ENCODE measurements at regions not wholly inside any gene's neighbourhood (a gene's known extent, or its start where the extent isn't known, plus 50 kb on each side); places are given as distances from the start of the nearest gene placed in this dataset.
"Not testable (repeated sequence)": the region's sequence is repeated elsewhere in the genome, so short reads cannot be mapped to it uniquely, and the experiment has no call there.

GRCh38 chr10:53463539-53463938 is 691.0 kb upstream of the MBL2 start:
- Histone ChIP-seq H3K27ac (ENCODE audit: insufficient read depth, low read length, poor library complexity, severe bottlenecking) (no peak overlapping the region), H3K4me1 (ENCODE audit: control insufficient read depth, insufficient read depth, low read length, poor library complexity, severe bottlenecking) (no peaks in the 10 kb centered on the region), H3K4me3 (ENCODE audit: low read depth, low read length) (no peak overlapping the region), H3K9me3 (ENCODE audit: control insufficient read depth in 2 of 2, low read length in 2 of 2) (peaks cover 0 to 4% of the 10 kb centered on the region in 2 experiments), H3K27me3 (ENCODE audit: control insufficient read depth, insufficient read depth, low read length) (no peaks in the 10 kb centered on the region), H3K36me3 (ENCODE audit: control insufficient read depth, insufficient read depth, low read length) (no peaks in the 10 kb centered on the region)
- no peak for DNase-seq
- Mint-ChIP-seq H3K9me3 (peaks cover 4 to 26% (median 6%) of the 10 kb centered on the region in 7 donors), H3K4me1 (no peaks in the 10 kb centered on the region), H3K36me3 (no peaks in the 10 kb centered on the region), H3K27ac (peak overlapping the region in 1 of 3 donors; percentile 29), H3K4me3 (no peak overlapping the region), H3K27me3 (no peaks in the 10 kb centered on the region)
- no peak for ATAC-seq (ENCODE audit: low read depth in 2 of 2)

- H3K27me3 Mint-ChIP-seq = no peaks in the 10 kb centered on the region
- Histone ChIP-seq H3K9me3 (ENCODE audit: control insufficient read depth in 2 of 2, low read length in 2 of 2) (no peaks in the 10 kb centered on the region), H3K4me3 (ENCODE audit: low read depth, low read length) (no peak overlapping the region), H3K27me3 (ENCODE audit: control insufficient read depth, insufficient read depth, low read length) (no peaks in the 10 kb centered on the region), H3K27ac (ENCODE audit: insufficient read depth, low read length, poor library complexity, severe bottlenecking) (no peak overlapping the region), H3K36me3 (ENCODE audit: control insufficient read depth, insufficient read depth, low read length) (no peaks in the 10 kb centered on the region), H3K4me1 (ENCODE audit: control insufficient read depth, insufficient read depth, low read length, poor library complexity, severe bottlenecking) (no peaks in the 10 kb centered on the region)
- no peaks in the 10 kb centered on the region for H3K36me3 Mint-ChIP-seq
- no peak overlapping the region for H3K4me3 Mint-ChIP-seq
- ATAC-seq (ENCODE audit: low read depth in 2 of 2) (no peak), DNase-seq (no peak)
- H3K4me1 Mint-ChIP-seq = no peaks in the 10 kb centered on the region
- H3K27ac Mint-ChIP-seq = no peak overlapping the region
- peaks cover 0 to 9% (median 3%) of the 10 kb centered on the region in 7 donors for H3K9me3 Mint-ChIP-seq
Observed at GRCh38 chr10:53458007-53458406, 685.4 kb upstream of the MBL2 start.

- Mint-ChIP-seq H3K36me3 (no peaks in the 10 kb centered on the region), H3K27ac (no peak overlapping the region), H3K9me3 (peaks cover 3 to 31% (median 10%) of the 10 kb centered on the region in 7 donors), H3K4me1 (no peaks in the 10 kb centered on the region), H3K4me3 (no peak overlapping the region), H3K27me3 (no peaks in the 10 kb centered on the region)
- Histone ChIP-seq H3K36me3 (ENCODE audit: control insufficient read depth, insufficient read depth, low read length) (no peaks in the 10 kb centered on the region), H3K9me3 (ENCODE audit: control insufficient read depth in 2 of 2, low read length in 2 of 2) (peaks cover 0 to 8% of the 10 kb centered on the region in 2 experiments), H3K4me3 (ENCODE audit: low read depth, low read length) (no peak overlapping the region), H3K27ac (ENCODE audit: insufficient read depth, low read length, poor library complexity, severe bottlenecking) (no peak overlapping the region), H3K4me1 (ENCODE audit: control insufficient read depth, insufficient read depth, low read length, poor library complexity, severe bottlenecking) (no peaks in the 10 kb centered on the region), H3K27me3 (ENCODE audit: control insufficient read depth, insufficient read depth, low read length) (no peaks in the 10 kb centered on the region)
- no peak for DNase-seq
- ATAC-seq (ENCODE audit: low read depth in 2 of 2) = no peak
Observed at GRCh38 chr10:53453196-53453595, 680.6 kb upstream of the MBL2 start.

- H3K9me3 ChIP-seq (ENCODE audit: control insufficient read depth in 2 of 2, low read length in 2 of 2) = peaks cover 2 to 17% of the 10 kb centered on the region in 2 experiments
- H3K27me3 ChIP-seq (ENCODE audit: control insufficient read depth, insufficient read depth, low read length) = no peaks in the 10 kb centered on the region
- Mint-ChIP-seq H3K9me3 (peaks cover 5 to 30% (median 13%) of the 10 kb centered on the region in 7 donors), H3K27me3 (no peaks in the 10 kb centered on the region), H3K36me3 (no peaks in the 10 kb centered on the region), H3K27ac (no peak overlapping the region), H3K4me1 (no peaks in the 10 kb centered on the region), H3K4me3 (no peak overlapping the region)
- no peaks in the 10 kb centered on the region for H3K36me3 ChIP-seq (ENCODE audit: control insufficient read depth, insufficient read depth, low read length)
- DNase-seq = no peak
- no peaks in the 10 kb centered on the region for H3K4me1 ChIP-seq (ENCODE audit: control insufficient read depth, insufficient read depth, low read length, poor library complexity, severe bottlenecking)
- no peak overlapping the region for H3K4me3 ChIP-seq (ENCODE audit: low read depth, low read length)
- no peak for ATAC-seq (ENCODE audit: low read depth in 2 of 2)
- H3K27ac ChIP-seq (ENCODE audit: insufficient read depth, low read length, poor library complexity, severe bottlenecking) = no peak overlapping the region
Observed at GRCh38 chr10:53447576-53447975, 675.0 kb upstream of the MBL2 start.

GRCh38 chr10:53441843-53442242 is 669.3 kb upstream of the MBL2 start:
- Histone ChIP-seq H3K27ac (ENCODE audit: insufficient read depth, low read length, poor library complexity, severe bottlenecking) (no peak overlapping the region), H3K4me3 (ENCODE audit: low read depth, low read length) (no peak overlapping the region), H3K4me1 (ENCODE audit: control insufficient read depth, insufficient read depth, low read length, poor library complexity, severe bottlenecking) (no peaks in the 10 kb centered on the region), H3K27me3 (ENCODE audit: control insufficient read depth, insufficient read depth, low read length) (no peaks in the 10 kb centered on the region), H3K9me3 (ENCODE audit: control insufficient read depth in 2 of 2, low read length in 2 of 2) (peaks cover 0 to 4% of the 10 kb centered on the region in 2 experiments), H3K36me3 (ENCODE audit: control insufficient read depth, insufficient read depth, low read length) (no peaks in the 10 kb centered on the region)
- no peak overlapping the region for H3K4me3 Mint-ChIP-seq
- peaks cover 0 to 21% (median 9%) of the 10 kb centered on the region in 7 donors for H3K9me3 Mint-ChIP-seq
- H3K36me3 Mint-ChIP-seq = no peaks in the 10 kb centered on the region
- ATAC-seq (ENCODE audit: low read depth in 2 of 2) = no peak
- no peaks in the 10 kb centered on the region for H3K4me1 Mint-ChIP-seq
- no peak for DNase-seq
- no peak overlapping the region for H3K27ac Mint-ChIP-seq
- H3K27me3 Mint-ChIP-seq = no peaks in the 10 kb centered on the region

- Mint-ChIP-seq H3K4me3 (no peak overlapping the region), H3K36me3 (no peaks in the 10 kb centered on the region), H3K4me1 (no peaks in the 10 kb centered on the region), H3K27ac (no peak overlapping the region), H3K27me3 (no peaks in the 10 kb centered on the region), H3K9me3 (peaks cover 0 to 25% (median 12%) of the 10 kb centered on the region in 7 donors)
- DNase-seq = no peak
- H3K27ac ChIP-seq (ENCODE audit: insufficient read depth, low read length, poor library complexity, severe bottlenecking) = no peak overlapping the region
- no peaks in the 10 kb centered on the region for H3K27me3 ChIP-seq (ENCODE audit: control insufficient read depth, insufficient read depth, low read length)
- no peaks in the 10 kb centered on the region for H3K4me1 ChIP-seq (ENCODE audit: control insufficient read depth, insufficient read depth, low read length, poor library complexity, severe bottlenecking)
- peaks cover 0 to 4% of the 10 kb centered on the region in 2 experiments for H3K9me3 ChIP-seq (ENCODE audit: control insufficient read depth in 2 of 2, low read length in 2 of 2)
- no peaks in the 10 kb centered on the region for H3K36me3 ChIP-seq (ENCODE audit: control insufficient read depth, insufficient read depth, low read length)
- ATAC-seq (ENCODE audit: low read depth in 2 of 2) = no peak
- no peak overlapping the region for H3K4me3 ChIP-seq (ENCODE audit: low read depth, low read length)
Observed at GRCh38 chr10:53440601-53441000, 668.0 kb upstream of the MBL2 start.

- not testable (repeated sequence) for H3K4me3 ChIP-seq (ENCODE audit: low read depth, low read length); H3K4me1 ChIP-seq (ENCODE audit: control insufficient read depth, insufficient read depth, low read length, poor library complexity, severe bottlenecking); H3K36me3 ChIP-seq (ENCODE audit: control insufficient read depth, insufficient read depth, low read length); H3K36me3 Mint-ChIP-seq; H3K27ac Mint-ChIP-seq; DNase-seq; H3K27me3 Mint-ChIP-seq; H3K27me3 ChIP-seq (ENCODE audit: control insufficient read depth, insufficient read depth, low read length); H3K9me3 ChIP-seq (ENCODE audit: control insufficient read depth in 2 of 2, low read length in 2 of 2); H3K27ac ChIP-seq (ENCODE audit: insufficient read depth, low read length, poor library complexity, severe bottlenecking); H3K4me3 Mint-ChIP-seq; H3K4me1 Mint-ChIP-seq; ATAC-seq (ENCODE audit: low read depth in 2 of 2)
- peaks cover 0 to 21% (median 9%) of the 10 kb centered on the region in 7 donors for H3K9me3 Mint-ChIP-seq
Observed at GRCh38 chr10:53439075-53439474, 666.5 kb upstream of the MBL2 start.

- no peaks in the 10 kb centered on the region for H3K27me3 Mint-ChIP-seq
Observed at GRCh38 chr10:53434413-53434812, 661.8 kb upstream of the MBL2 start.

More at GRCh38 chr10:53434413-53434812, 661.8 kb upstream of the MBL2 start:
- Histone ChIP-seq H3K27me3 (ENCODE audit: control insufficient read depth, insufficient read depth, low read length) (no peaks in the 10 kb centered on the region), H3K36me3 (ENCODE audit: control insufficient read depth, insufficient read depth, low read length) (no peaks in the 10 kb centered on the region), H3K27ac (ENCODE audit: insufficient read depth, low read length, poor library complexity, severe bottlenecking) (no peak overlapping the region), H3K4me3 (ENCODE audit: low read depth, low read length) (no peak overlapping the region), H3K9me3 (ENCODE audit: control insufficient read depth in 2 of 2, low read length in 2 of 2) (no peaks in the 10 kb centered on the region), H3K4me1 (ENCODE audit: control insufficient read depth, insufficient read depth, low read length, poor library complexity, severe bottlenecking) (no peaks in the 10 kb centered on the region)
- no peak overlapping the region for H3K4me3 Mint-ChIP-seq
- DNase-seq (no peak), ATAC-seq (ENCODE audit: low read depth in 2 of 2) (no peak)
- H3K9me3 Mint-ChIP-seq = peaks cover 0 to 20% (median 10%) of the 10 kb centered on the region in 7 donors
- no peak overlapping the region for H3K27ac Mint-ChIP-seq
- peaks cover 0 to 6% (median 0%) of the 10 kb centered on the region in 4 donors for H3K4me1 Mint-ChIP-seq
- no peaks in the 10 kb centered on the region for H3K36me3 Mint-ChIP-seq
